Heart left ventricle (tissue), 13 donors: ENCODE measurements at regions not wholly inside any gene's neighbourhood (a gene's known extent, or its start where the extent isn't known, plus 50 kb on each side); places are given as distances from the start of the nearest gene placed in this dataset.

ENCODE experiments used
- CTCF ChIP-seq, 12 donors: fragments of 200-600 bp; sonication (generic) in 4 of 12; IDR thresholded peaks; one replicate each; pipeline versions ENCODE4 v1.5.0 to v1.8.0; 2018 to 2022; ENCODE audit warnings: antibody characterized with exemption in 12 of 12, mild to moderate bottlenecking in 5 of 12
- POLR2A ChIP-seq, 2 donors: fragments of 450-650 bp; IDR thresholded peaks; one replicate each; pipeline ENCODE4 v1.6.1; 2017; ENCODE audit warnings: antibody characterized with exemption in 2 of 2, mild to moderate bottlenecking in 2 of 2, moderate library complexity in 2 of 2
- donor health status: ischemic (EF 13 %, LVEDD 7.1; RV severe dilation, severe dysfunction).
- donor health status: DM: no; HTN: yes; CAD: no.
- donor health status: DM: no; HTN: no; CAD: no.
- donor health status: ischemic (EF 25% LVEDD 6.9; RV normal size, moderate dysfunction).
- donor health status: ischemic (EF 25% LVEDD 5.7; RV mildly dilated, moderate dysfunction).
- donor health status: ischemic (EF 35%, LVEDD 5.7; RV mildly dilated, moderate dysfunction).
- donor health status: nonischemic (EF 11% LVEDD 7.7; RV severe dilation, severe dysfunction).
- donor health status: DM: yes; HTN: yes; CAD: no.
- donor health status: PGD.
- donor health status: ischemic (EF 29% LVEDD 5.4; RV normal size, mild dysfunction).
- donor health status: nonischemic (EF 23%, LVEDD 6.1; RV moderate dilation, normal function).

- TF ChIP-seq CTCF (IDR thresholded peaks at IDR 0.05) (no peak), POLR2A (IDR thresholded peaks at IDR 0.05) (no peak)
Observed at GRCh38 chr6:113475392-113475791, 381.8 kb upstream of the MARCKS start.
